GM19240 (cell line): ENCODE measurements at regions not wholly inside any gene's neighbourhood (a gene's known extent, or its start where the extent isn't known, plus 50 kb on each side); places are given as distances from the start of the nearest gene placed in this dataset.

Experiments used
- DNase-seq: peaks from one replicate; pipeline ENCODE4 v3.0.0; 2011; ENCODE audit warnings: low spot score; ENCODE audit not compliant: insufficient read length

DNA sequence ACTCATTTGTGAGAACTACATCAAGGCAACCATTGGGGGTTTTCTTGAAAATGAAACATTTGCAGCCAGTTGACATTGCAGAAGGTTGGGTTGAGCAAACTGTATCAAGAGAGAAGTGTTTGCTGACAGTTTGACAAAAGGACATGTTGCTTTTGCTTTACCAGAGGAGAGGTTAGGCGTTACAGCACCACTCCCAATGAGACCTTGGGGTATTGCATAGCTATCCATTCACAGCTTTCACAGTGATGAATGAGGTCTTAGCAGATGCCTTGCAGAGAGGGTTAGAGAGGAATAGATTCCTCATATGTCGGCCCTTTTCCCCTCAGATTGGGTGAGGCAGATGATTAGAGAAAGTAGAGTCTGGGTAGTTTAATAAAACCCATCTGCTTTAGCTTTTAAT lies 988.9 kb upstream of the FLRT2 start:
- no peak for DNase-seq

GRCh38 chr14:84543859-84544258 lies 986.1 kb upstream of the FLRT2 start:
- DNase-seq, result no peak

DNA sequence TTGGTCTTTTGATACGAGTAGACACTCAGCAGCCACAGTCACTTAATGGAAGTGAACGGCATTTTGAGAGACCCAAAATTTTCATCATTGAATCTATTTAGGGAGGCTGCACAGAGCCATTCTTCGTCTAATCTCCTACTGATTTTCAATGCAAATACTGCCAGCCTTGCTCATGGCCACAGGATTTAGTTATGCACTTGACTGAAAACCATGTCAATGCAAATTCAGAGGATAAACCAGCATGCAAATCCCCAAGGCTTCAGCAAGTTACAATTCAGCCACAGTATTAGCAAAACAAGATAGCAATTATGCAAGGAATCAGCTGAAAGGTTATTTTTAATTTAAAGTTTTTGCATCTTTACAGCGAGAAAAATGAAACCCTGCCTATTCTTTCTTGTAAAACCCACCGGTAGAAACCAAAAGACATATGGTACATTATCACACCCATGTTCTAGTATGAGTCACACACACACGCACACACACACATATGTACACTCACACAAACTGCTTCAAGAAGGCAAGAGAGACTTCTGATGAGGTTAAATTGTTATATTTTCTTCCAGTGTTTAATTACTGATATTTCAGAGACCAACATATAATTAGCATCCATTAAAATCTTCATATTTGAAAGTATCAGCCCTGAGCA lies 985.3 kb upstream of the FLRT2 start:
- no peak for DNase-seq

- DNase-seq, result no peak
Measured at GRCh38 chr14:84546236-84546635, 983.7 kb upstream of the FLRT2 start.

GRCh38 chr14:84554136-84554535 lies 975.8 kb upstream of the FLRT2 start:
- DNase-seq, result no peak

GRCh38 chr14:84555493-84555892 lies 974.5 kb upstream of the FLRT2 start:
- DNase-seq, result no peak

- DNase-seq, result no peak
Measured at GRCh38 chr14:84566109-84566508, 963.8 kb upstream of the FLRT2 start.

GRCh38 chr14:84575681-84576080 lies 954.3 kb upstream of the FLRT2 start:
- DNase-seq, result no peak

- no peak for DNase-seq
Measured at GRCh38 chr14:84579292-84579691, 950.7 kb upstream of the FLRT2 start.

- no peak for DNase-seq
Measured at GRCh38 chr14:84581041-84581440, 948.9 kb upstream of the FLRT2 start.

DNA sequence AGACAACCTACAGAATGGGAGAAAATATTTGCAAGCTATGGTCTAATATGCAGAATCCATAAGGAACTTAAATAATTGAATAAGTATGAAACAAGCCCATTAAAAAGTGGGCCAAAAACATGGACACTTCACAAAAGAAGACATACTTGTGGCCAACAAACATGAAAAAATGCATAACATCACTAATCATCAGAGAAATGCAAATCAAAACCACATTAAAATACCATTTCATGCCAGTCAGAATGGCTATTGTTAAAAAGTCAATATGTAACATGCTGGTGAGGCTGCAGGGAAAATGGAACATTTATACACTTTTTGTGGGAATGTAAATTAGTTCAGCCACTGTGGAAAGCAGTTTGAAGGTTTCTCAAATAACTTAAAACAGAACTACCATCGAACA lies 945.4 kb upstream of the FLRT2 start:
- DNase-seq, result no peak

- no peak for DNase-seq
Measured at GRCh38 chr14:84591827-84592445, 938.0 kb upstream of the FLRT2 start.

GRCh38 chr14:84592770-84593169 lies 937.2 kb upstream of the FLRT2 start:
- no peak for DNase-seq

- no peak for DNase-seq
Measured at GRCh38 chr14:84610086-84610485, 919.9 kb upstream of the FLRT2 start.

DNA sequence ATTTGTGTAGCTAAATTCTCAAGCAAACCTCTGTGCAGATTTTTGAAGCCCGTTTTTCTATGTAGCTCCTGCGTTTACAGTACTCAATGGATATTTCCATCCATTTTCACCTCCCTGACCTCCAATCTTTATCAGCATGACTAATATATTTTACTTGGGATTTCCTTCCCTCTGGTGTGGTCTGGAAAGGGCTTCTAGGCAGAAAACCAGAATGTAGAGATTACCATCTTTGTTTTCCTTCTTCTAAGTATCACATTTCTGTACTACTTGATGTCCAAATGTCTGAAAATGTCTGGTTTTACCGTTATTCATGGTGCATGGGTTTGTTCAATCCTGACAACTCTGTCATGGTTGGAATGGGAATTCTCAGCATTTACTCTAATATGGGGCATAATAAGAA lies 907.6 kb upstream of the FLRT2 start:
- no peak for DNase-seq

DNA sequence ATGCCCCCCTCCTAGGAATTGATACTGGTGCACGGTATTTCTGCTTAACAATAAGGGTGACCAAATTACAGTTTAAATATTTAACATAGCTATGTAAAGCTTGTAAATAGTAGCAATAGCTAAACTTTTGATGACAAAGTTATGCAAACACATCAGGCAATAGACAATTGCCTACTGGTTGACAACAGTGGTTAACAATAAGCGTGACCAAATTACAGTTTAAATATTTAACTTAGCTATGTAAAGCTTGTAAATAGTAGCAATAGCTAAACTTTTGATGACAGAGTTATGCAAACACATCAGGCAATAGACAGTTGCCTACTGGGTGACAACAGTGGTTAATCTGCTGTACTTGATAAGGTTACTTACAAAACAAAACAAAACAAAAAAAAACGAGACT lies 886.5 kb upstream of the FLRT2 start:
- DNase-seq, result no peak

DNA sequence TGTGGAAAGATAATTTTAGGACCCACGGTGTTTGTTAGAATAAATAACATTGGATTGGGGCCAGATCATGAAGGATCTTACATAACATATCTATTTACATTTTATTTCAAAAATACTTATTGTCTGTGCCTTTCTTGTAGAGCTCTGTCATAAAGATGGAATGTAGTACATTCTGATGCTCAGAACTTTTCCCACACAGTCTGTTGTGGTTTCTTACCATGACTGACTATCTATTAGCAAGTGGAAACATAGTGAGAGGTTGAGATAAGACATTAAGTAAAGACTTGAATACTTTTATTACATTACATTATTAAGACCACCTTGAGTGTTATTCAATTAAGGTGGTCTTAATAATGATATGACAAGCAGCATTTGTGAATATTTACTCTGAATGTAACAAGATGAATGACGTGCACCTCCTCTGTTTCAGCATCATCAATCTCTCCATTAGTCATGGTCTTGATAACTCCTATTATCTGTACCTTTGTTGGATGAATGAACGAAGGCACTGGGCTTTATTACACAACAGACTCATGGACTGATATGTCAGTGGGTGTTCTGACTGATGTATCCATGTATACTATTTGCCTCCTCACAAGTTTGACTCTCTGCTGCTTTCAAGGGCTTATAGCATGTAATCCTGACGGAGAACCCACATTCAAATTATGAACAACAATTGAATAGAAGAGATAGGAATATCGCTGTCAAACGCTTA lies 883.0 kb upstream of the FLRT2 start:
- no peak for DNase-seq

- DNase-seq, result no peak
Measured at GRCh38 chr14:84655014-84655413, 874.9 kb upstream of the FLRT2 start.

DNA sequence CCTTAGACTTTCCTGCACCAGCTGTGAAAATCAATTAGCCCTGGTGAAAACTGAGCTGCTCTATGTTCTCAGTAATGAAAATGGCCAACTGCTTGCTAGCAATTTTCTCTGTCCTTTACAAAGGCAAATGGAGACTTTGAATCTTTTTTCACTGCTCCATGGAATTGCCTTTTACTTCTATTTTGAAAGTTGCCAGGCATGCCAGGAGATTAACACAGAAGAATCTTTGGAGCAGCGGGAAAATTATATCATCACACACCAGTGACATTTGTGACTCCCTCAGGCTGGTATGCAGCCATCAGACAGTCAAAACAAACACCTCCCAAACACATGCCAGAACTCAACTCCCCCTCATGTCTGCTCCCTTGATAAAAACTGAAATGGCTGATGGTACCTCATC lies 872.0 kb upstream of the FLRT2 start:
- no peak for DNase-seq

GRCh38 chr14:84670796-84671195 lies 859.1 kb upstream of the FLRT2 start:
- no peak for DNase-seq

- DNase-seq, result no peak
Measured at GRCh38 chr14:84671776-84672175, 858.2 kb upstream of the FLRT2 start.

DNA sequence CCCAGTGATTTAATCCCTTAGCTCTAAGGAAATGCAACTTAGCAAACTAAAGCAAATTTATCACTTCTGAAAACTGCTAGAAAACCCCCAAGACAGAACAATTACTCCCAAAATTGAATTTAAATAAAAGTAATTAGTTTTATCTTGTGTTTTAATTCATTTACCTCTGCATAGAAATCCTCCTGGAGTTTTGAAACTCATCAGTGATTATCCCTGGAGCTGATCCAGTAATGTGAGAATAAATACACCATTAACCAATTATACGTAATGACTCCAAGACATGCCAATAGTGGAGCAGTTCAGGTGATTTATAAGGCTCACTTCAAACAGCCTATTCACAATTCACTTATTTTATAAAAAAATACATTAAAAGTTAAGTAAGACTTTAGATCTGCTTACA lies 855.3 kb upstream of the FLRT2 start:
- DNase-seq, result no peak

GRCh38 chr14:84686550-84686949 lies 843.4 kb upstream of the FLRT2 start:
- no peak for DNase-seq
